ENCODE measurements at regions not wholly inside any gene's neighbourhood (a gene's known extent, or its start where the extent isn't known, plus 50 kb on each side); places are given as distances from the start of the nearest gene placed in this dataset.

DNA sequence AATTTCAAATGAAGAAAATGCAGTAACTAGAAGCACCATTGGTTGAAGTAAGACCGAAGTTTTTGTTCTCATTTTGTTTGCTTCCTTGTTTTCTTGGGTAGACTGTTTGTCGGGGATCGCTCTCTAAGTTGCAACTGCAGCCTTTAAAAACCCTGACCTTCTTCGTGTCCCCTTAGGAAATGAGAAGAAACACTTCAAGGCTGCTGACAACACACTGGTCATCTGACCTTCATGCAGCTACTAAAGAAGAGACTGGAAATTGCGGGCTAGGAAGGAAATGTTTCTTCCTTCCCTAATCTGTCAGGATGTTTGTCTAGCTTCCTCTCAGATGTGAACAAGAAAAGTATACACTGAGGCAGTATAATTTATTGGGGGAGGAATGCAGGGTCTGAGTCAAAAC, 50.7 kb upstream of the CHSY3 start:
- H3K27me3 ChIP-seq: no peaks in the 10 kb centered on the region
- no peaks in the 10 kb centered on the region for H3K36me3 ChIP-seq
- H3K4me1 ChIP-seq: peaks cover 0 to 6% (median 2%) of the 10 kb centered on the region in 4 donors
- DNase-seq (no peak), ATAC-seq (ENCODE audit: low FRiP score in 2 of 2) (no peak)
- no peak for TF ChIP-seq EP300 (IDR thresholded peaks at IDR 0.05)
- no peak for TF ChIP-seq POLR2A (IDR thresholded peaks at IDR 0.05)
- no peak for TF ChIP-seq POLR2AphosphoS5 (IDR thresholded peaks at IDR 0.05)
- no peak for TF ChIP-seq CTCF (IDR thresholded peaks at IDR 0.05)
- H3K27ac ChIP-seq: no peak overlapping the region
- 27 to 38% methylated on average over 5 of the region's 5 CpGs for WGBS, 2 donors
- no peaks in the 10 kb centered on the region for H3K9me3 ChIP-seq
- no peak overlapping the region for H3K4me3 ChIP-seq

All from upper lobe of left lung (tissue), 6 donors.